GM21423 (cell line): ENCODE measurements at regions not wholly inside any gene's neighbourhood (a gene's known extent, or its start where the extent isn't known, plus 50 kb on each side); places are given as distances from the start of the nearest gene placed in this dataset.

ENCODE experiments used
- ATAC-seq: cut with Tn5 transposase; IDR thresholded peaks from one replicate; pipeline ENCODE4 v1.9.1; 2021; ENCODE audit warnings: mild to moderate bottlenecking, moderate library complexity; ENCODE audit not compliant: unreplicated experiment

DNA sequence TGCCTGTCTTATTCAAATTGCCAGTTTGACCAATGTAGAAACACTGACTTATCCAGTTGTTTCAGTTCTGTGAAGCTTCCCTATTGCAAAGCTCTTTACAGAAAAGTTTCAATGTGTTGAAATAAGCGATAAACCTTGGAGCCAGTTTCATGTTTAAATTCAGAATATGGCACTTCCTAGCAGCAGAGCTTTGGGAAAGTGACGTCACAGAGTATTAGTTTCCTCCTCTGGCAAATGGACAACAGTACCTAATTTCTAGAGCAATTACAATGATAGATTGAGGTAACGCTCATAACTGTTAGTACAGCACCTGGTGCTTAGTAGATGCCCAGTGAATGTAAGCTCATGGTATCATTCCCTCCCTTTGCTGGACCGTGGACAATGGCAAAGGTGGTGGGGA is 527.5 kb upstream of the DAB1 start:
- no peak for ATAC-seq

DNA sequence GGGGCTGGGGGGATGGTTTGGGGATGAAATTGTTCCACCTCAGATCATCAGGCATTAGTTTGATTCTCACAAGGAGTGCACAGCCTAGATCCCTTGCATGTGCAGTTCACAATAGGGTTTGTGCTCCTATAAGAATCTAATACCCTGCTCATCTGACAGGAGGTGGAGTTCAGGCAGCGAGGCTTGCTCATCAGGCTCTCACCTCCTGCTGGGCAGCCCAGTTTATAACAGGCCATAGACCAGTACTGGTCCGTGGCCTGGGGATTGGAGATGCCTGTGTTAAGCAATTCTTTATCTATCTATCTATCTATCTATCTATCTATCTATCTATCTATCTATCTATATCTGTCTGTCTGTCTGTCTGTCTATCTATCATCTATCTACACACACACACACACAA is 525.3 kb upstream of the DAB1 start:
- no peak for ATAC-seq

DNA sequence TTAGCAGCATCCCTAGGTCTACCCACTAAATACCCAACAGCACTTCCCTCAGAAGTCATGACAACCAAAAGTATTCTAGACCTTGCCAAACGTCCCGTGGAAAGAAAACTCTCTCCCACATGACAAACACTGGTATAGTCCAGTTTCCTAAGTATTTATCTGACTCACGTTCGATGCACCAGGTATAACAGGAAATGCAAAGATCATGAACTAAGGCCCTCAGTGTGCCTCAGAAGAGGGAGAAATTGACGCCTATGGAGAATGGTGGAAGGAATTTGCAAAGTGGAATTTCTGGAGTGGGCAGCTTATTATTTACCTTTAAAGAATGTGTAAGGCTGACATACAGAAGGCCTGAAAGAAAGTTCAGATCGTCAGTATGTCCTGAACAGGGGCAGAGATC is 523.6 kb upstream of the DAB1 start:
- no peak for ATAC-seq

DNA sequence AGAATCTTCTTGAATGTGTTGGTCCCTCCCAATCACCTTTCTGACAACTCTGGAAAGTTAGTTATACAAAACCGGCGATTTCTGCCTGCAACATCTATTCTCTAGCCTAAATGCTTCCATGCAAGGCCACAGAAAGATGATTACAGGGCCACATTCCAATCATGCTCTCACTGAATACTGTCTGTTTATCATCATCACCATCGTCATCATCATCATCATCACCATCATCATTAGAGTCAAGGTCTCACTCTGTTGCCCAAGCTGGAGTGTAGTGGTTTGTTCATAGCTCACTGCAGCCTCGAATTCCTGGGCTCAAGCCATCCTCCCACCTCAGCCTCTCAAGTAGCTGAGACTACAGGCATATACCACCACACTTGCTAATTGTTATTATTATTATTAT is 521.2 kb upstream of the DAB1 start:
- ATAC-seq, result no peak

DNA sequence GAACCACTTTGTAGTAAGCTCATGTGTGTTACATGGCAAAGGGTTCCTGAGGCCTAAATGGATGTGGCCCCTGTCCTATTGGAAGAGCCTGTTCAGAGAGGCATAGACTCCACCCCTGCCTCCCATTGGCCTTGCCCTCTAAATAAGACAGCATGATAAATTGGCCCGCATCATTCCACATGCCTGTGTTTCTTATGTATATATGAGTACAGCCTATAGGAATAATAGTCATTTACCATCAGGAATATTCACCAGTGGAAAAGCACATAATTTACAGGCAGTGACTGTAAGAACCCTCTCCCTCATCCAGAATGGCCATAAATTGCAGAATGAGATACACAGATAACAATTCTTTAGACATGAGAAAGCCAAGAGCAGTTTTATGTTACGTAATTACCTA is 519.5 kb upstream of the DAB1 start:
- ATAC-seq, result no peak

DNA sequence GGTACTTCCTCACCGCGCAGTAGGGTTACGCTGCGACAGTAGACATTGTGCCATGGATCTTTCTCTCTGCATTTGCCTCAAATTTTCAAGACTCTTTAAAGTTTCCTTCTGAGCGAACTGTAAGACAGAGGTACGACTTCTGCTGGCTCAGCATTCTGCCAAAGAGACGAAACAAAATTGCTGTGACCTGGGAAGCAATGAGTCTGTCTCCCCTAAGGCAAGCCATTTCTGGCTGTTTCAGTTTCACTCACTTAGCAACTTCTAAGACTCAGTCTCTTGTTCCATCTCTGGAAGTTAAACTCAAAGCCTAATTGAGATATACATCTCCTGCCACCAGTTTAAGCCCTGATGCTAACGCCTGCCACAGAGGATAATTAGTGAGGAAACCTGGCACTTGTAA is 510.9 kb upstream of the DAB1 start:
- ATAC-seq, result no peak

DNA sequence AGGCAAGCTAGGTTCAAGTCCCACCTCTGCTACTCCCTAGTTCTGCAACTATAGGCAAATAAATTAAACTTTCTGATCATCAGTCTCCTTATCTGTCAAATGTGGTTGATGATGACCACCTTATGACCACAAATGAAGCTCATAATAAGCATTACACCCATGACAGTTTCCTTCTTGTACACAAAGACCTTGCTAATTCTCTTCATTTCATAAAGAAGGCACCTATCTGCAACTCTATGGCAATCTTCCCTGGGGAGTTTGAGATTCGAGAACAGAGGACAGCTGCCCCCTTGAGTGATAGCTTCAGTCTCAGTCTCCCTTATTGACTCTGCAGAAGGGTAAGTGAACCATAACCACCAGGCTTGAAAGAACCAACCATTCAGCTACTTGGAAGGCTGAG is 503.1 kb upstream of the DAB1 start:
- ATAC-seq, result no peak

DNA sequence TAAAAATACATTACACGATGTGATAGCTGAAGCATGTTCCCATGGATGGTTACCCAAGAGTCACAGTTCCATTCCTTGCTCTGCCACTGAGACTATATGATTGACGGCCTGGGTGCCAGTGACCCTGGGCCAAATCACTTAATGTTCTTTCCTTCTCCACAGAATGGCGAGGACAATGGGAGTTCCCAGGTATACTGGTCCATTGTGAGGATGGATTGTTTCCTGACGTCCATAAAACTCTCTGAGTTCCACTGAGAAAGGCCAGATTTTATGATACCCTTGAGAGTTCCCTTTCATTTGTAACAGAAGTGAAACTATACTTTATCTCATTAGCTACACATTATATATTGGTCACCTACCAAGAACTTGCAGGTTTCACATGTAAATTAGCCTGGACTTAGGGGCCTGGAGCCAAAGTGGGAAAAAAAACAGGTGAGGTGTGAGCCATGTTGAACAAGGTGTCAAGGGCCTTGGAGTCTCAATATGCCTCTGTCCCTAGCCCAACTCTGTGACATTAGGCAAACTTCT is 502.2 kb upstream of the DAB1 start:
- no peak for ATAC-seq

DNA sequence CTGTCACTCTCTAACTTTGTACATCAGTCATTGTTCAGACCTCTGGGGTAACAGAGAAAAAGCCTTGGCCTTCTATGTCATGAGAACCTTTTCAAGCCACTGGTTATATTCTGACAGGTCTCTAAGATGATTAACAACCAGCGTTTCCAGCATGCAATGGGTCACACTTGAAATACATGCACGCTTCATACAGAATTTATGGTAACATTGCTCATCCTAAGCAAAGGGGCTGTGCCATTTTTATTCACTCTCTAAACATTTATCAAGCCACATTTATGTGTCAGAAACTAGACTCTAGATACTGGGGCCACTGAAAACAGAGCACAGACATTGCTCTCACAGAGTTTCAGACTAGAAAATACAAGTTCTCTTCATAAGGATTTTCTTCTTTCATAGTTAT is 501.4 kb upstream of the DAB1 start:
- ATAC-seq, result no peak

DNA sequence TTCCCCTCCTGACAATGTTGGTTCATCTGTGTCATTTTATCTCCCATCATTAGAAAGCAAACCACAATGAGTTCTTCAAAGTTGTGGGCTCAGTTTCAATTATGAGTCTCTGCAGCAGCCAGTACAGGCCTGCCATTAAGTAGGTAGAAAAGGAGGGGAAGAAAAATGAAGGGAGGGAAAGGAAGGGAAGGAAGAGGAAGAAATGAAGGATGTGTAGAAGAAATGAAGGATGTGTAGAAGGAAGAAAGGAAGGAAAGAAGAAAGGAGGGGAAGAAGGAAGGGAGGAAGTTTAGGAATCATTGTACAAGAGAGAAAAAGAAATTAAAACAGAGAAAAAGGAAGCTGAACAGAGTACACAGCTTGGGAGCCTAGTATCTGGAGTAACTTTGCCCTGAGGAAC is 498.3 kb upstream of the DAB1 start:
- no peak for ATAC-seq

DNA sequence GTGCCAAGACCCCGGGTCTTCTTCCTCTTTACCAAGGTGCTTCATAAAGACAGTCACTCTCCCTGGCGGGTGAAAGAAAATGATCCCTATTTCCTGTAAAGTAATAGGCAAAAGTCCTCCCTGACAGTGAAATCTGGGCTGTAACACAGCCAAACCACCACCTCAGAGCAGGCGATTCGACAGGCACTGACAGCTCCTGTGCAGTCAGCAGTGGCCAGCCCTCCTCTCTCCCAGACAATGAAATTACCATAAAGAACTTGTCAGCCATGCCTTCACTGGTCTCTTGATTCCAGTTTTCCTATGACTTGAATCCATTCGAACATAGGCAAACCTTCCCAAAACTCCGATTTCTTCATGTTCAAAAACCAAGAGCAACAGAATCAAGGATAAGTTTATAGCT is 492.2 kb upstream of the DAB1 start:
- no peak for ATAC-seq

DNA sequence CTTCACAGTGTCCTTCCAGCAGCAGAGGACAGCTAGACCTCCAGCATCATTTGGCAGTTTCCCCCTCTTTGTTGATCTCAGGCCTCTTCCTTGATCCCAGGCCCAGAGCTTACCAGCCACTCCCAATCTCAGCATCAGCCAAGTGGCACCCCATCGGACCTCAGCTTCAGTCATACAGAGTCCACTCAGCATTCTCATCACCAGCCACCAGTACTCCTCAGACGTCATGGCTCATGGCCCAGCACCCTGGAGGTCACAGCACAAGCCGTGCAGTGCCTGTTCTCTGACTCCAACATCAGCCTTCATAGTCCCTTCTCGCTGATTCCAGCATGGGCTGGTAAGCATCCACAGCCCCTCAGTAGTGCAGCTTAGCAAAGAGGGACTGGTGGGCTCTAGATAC is 487.6 kb upstream of the DAB1 start:
- ATAC-seq, result no peak

DNA sequence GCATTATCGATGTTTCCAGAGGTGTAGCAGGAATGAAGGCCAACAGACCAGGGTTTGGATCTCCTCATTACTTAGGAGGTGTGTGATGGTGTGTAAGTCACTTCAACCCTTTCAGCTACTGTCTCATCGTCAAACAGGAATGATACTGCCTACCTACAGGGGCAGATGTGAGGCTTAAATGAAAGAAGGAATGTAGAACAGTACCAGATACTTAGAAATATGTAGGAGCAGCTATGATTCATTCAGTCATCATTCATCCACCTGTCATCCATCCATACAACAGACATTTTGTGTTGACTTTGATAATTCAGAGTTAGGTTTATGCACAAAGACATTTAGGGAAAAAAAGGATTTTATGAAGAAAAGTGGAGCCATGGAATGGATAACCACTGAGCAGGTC is 486.9 kb upstream of the DAB1 start:
- ATAC-seq, result no peak

DNA sequence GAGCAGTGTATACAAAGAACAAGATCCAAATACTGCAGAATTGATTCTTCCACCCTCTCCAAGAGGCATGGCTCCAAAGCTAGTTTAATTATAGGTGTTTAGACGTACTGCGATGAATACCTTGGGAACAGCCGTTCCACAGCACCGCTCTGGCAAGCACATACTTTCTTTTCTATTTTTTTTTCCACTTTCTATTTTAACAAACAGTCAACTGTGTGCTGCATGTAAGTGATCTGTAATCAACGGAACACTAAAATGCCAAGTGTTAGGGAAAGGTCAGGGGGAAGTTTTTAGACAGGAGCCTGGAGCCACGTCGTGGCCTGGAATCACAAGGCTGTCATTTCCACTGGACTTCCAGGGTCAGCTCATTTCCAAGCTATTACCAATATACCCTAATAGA is 486.4 kb upstream of the DAB1 start:
- ATAC-seq, result no peak

DNA sequence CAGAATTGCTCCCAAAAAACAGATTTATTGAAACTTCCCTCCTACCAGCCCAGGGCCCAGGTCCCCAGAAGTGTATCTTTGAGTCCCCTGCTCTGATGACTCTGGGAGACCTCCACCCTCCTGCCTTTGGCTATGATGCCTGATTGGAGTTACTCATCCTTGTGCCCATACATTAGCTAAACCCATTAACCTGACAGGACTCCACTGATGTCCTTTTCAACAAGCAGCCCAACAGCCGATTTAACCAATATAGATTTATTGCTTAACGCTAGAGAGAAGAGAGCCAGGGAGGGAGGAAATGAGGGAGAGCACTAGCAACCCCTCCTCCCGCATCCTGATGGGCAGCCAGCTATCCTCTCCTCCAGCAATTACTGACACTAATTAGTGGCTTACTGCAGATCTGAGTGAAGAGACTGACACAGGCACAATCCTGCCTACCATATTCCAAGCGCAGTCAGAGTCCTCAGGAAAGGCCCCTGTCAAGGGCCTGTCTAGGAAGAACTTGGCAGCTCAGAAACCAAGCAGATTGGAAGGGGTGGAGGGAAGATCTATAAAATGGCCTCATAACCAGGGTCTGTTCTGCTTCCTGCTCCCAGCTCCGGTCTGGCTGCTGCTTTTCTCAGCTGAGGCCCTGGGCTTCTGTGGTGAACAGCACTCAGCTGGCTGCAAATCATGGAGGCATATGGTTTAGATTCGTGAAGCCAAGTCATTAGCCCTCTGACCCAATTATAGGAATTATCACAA is 484.5 kb upstream of the DAB1 start:
- no peak for ATAC-seq

DNA sequence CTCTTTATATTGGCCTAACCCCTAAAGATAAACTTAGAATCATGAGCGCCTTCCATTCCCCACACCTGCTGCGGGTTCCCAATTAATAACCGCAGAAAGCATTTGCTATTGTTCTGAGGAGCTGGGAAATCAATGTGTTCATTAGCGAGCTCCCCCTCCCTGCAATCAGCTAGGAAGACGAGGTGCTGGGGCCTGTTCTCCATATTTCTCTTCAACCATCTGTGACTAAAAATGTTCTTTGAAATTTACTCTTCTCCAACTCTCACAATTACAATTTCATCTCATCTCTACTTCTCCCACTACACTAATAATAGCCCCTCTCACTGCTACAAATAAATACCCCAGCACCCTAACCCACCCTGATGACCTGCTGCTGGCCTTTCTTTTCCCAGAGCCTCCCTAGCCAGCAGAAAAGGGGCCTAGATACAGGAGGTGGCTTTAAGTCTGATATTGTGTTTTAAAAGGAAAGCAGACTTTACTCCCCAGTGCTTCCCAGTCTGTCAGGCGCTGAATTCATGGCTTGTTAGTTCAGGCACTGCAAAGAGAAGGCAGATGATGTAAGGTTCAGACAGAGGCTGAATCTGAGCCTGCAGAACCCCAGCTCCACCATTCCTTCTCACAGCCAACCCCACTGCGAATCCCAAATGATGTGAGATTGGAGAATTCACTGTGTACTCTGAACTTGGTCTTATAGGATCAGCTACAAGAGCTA is 477.5 kb upstream of the DAB1 start:
- ATAC-seq, result no peak

DNA sequence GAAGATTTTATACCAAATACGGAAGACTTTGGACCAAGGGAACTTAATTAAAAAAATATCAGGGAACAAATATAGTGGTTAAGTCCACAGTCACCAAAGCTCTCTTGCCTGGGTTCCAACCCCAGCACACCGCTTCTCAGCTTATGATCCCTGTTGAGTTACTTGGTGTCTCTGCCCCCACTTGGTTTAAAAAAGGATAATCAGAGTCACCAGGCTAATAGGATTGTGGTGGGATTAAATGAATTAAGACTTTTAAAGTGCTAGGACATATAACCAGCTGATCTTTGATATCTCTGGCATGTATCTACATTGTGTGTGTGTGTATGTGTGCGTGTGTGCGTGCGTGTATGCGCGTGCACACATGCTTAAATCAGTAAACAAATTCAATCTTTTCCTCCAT is 474.7 kb upstream of the DAB1 start:
- no peak for ATAC-seq

DNA sequence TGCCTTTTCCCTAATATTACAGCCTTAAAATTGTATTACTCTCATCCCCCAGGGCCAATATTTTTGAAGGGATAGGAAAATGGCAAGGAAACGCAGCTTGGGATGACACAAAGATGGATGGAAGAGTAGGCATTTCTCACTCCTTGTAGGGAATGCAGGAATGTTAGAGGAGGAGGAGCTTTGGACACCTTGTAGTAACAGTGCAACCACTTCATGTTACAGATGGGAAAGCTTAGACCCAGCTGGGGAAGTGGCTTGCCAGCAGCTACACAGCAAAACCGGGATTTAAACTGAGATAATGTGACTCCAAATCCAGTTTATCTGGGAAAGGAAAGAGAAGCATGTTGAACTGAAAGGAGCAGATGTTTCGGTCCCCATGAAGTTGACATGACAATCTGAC is 473.7 kb upstream of the DAB1 start:
- ATAC-seq, result no peak

DNA sequence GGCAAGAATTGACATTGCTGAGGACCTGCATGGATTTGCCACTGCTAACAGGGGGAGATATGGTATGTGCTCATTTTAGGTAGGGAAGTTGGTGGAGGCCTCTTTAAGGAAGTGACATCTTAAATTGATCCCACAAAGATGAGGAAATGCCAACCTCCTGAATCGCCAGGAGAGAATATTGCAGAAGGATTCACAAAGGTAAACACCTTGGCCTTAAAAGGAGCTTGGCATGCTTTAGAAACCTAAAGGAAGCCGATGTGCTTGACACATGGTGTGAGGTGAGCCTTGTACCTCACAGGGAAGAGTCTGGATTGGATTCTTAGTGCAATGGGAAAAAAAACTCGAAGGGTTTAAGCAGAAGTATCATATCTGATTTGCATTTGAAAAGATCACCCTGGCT is 470.5 kb upstream of the DAB1 start:
- ATAC-seq, result no peak

DNA sequence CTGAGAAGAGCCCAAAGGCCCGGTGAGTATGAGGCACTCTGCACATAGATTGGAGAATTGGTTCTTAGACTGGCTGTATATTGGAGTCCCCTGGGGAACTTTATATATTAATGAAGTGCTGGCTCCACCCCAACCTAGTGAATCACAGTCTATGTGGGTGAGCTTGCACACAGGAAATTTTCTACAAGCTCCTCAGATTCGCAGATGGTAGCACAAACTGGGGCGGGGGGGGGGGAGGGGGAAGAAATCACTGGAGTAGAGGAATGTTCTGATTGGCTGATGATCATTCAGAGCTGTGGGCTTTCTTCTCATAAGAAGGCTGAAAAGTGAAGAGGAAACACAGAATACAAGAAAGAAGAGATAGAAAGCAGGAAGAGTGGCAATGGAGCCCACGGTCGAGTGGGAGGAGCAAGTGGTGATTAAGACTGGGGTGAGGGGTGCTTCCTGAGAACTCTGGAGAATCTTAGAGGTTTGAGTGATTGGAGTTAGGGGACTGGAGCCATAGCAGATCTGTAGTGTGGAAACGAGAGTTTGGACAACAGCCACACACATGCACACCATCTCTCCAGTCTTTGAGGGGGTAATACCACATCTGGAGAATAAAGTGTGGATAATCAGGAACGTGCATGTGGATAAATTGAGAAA is 465.9 kb upstream of the DAB1 start:
- no peak for ATAC-seq

DNA sequence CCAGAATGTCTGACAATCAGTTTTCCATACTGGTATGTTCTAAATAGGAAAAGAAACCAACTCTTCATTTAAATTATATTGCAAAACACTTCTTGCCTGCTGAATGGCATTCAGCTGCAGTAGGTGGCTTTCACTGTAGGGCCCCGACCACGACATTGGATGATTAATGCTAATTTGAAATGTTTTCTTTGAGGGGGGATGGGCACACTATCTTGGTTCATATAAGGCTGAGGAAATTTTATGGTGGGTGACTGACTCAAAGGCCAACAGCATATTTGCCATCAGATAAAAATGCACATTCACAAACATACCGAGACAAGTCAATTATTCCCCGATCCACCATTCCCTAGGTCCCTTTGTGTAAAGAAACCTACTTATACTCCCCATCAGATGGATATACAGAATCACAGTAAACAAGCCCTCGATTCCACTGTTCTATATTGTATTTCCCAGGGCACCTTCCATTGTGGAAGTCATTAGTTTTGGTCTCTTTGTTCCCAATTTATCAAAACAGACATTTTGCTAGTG is 464.2 kb upstream of the DAB1 start:
- ATAC-seq, result no peak

DNA sequence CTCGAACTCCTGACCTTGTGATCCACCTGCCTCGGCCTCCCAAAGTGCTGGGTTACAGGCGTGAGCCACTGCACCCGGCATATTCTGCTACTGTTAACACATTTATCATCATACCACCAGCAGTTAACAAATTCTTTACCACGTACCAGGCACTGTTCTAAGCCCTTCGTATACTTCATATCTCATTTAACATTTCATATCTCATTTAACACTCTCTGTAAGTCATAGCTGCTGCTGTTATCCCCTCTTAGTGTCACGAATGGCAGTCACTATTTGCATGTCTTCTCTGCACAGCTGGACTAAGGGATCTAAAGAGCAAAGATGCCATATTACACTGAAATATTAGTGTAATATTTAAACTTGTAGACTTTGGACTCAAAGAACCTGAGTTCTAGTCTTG is 462.5 kb upstream of the DAB1 start:
- ATAC-seq, result no peak
